Heart right ventricle (tissue), 16 donors: ENCODE measurements at regions not wholly inside any gene's neighbourhood (a gene's known extent, or its start where the extent isn't known, plus 50 kb on each side); places are given as distances from the start of the nearest gene placed in this dataset.

Source experiments
- ATAC-seq, 8 donors: fragments of 200-7000 bp; cut with Tn5 transposase; one replicate each; pipeline ENCODE4 v1.9.1; 2020; ENCODE audit warnings: mild to moderate bottlenecking in 8 of 8, moderate library complexity in 8 of 8, moderate number of reproducible peaks in 1 of 8
- DNase-seq, 2 donors: peaks; one replicate each; pipeline ENCODE4 v3.0.0-alpha.2; 2020
- H3K27ac ChIP-seq, 10 donors: fragments of 200-600 bp; sonication (generic) in 2 of 10; one replicate each; pipeline versions ENCODE4 v1.5.0 to v1.8.0; 2020 to 2022; ENCODE audit warnings: mild to moderate bottlenecking in 3 of 10
- H3K27me3 ChIP-seq, 7 donors: fragments of 200-600 bp; one replicate each; pipeline ENCODE4 v1.8.0; 2021 to 2022; ENCODE audit warnings: mild to moderate bottlenecking in 2 of 7
- H3K36me3 ChIP-seq, 9 donors: fragments of 200-600 bp; sonication (generic) in 1 of 9; one replicate each; pipeline versions ENCODE4 v1.5.0 to v1.8.0; 2020 to 2022; ENCODE audit warnings: mild to moderate bottlenecking in 2 of 9
- H3K4me1 ChIP-seq, 9 donors: fragments of 200-600 bp; sonication (generic) in 1 of 9; one replicate each; pipeline versions ENCODE4 v1.5.0 to v1.8.0; 2020 to 2022; ENCODE audit warnings: mild to moderate bottlenecking in 4 of 9
- H3K4me3 ChIP-seq, 10 donors: fragments of 200-600 bp; sonication (generic) in 2 of 10; one replicate each; pipeline versions ENCODE4 v1.5.0 to v1.8.0; 2020 to 2022; ENCODE audit warnings: mild to moderate bottlenecking in 7 of 10, moderate library complexity in 2 of 10
- H3K9me3 ChIP-seq, 11 donors: fragments of 200-600 bp in 10 of 11; sonication (generic) in 2 of 11; one replicate each; pipeline versions ENCODE4 v1.5.0 to v1.8.0; 2013 to 2022; ENCODE audit warnings: mild to moderate bottlenecking in 2 of 11, control low read depth in 1 of 11, moderate library complexity in 1 of 11
- WGBS, 2 donors: extraction: QIAGEN DNeasy Blood & Tissue Kit; methylation state at CpG; one replicate each; pipeline ENCODE4 v1.1.7; 2013; ENCODE audit warnings: inconsistent platforms in 1 of 2; 5-methylcytosine and 5-hydroxymethylcytosine counted together
- intact Hi-C, 10 donors: fragments of 100-400 bp; cut with DNase I; formaldehyde crosslinking; loops; one replicate each; pipeline versions ENCODE4 v1.11.1 to v1.14.2; 2022
- TF ChIP-seq, protein P1 (sequence below), 9 donors: fragments of 200-600 bp; sonication (generic) in 2 of 9; IDR thresholded peaks; one replicate each; pipeline versions ENCODE4 v1.5.0 to v1.8.0; 2021 to 2022; ENCODE audit warnings: antibody characterized with exemption in 9 of 9, mild to moderate bottlenecking in 5 of 9, moderate library complexity in 1 of 9
- donor health status: Arrhythmogenic right ventricular cardiomyopathy.
- donor health status: ischemic (EF 13 %, LVEDD 7.1; RV severe dilation, severe dysfunction).
- donor health status: healthy with polysubstance abuse.
- donor health status: DM: no; HTN: yes; CAD: no.
- donor health status: DM: no; HTN: no; CAD: no.
- donor health status: ischemic (EF 25% LVEDD 6.9; RV normal size, moderate dysfunction).
- donor health status: ischemic (EF 25% LVEDD 5.7; RV mildly dilated, moderate dysfunction).
- donor health status: healthy.
- donor health status: DM: yes; HTN: yes; CAD: no.
- donor health status: Ischemic cardiomyopathy.
- donor health status: ischemic (EF 35%, LVEDD 5.7; RV mildly dilated, moderate dysfunction).
- donor health status: nonischemic (EF 11% LVEDD 7.7; RV severe dilation, severe dysfunction).
- donor health status: DM: yes; HTN: yes; CAD: no.
- donor health status: PGD.
- donor health status: ischemic (EF 29% LVEDD 5.4; RV normal size, mild dysfunction).
- donor health status: nonischemic (EF 23%, LVEDD 6.1; RV moderate dilation, normal function).

GRCh38 chr13:110030394-110030928 lies 244.1 kb upstream of the IRS2 start:
- DNase-seq (no peak), ATAC-seq (no peak)
- Histone ChIP-seq H3K27ac (no peak overlapping the region), H3K9me3 (no peaks in the 10 kb centered on the region), H3K4me3 (no peak overlapping the region), H3K27me3 (no peaks in the 10 kb centered on the region), H3K4me1 (no peaks in the 10 kb centered on the region), H3K36me3 (no peaks in the 10 kb centered on the region)
- WGBS, 2 donors = 75 to 78% methylated on average over 7 of the region's 7 CpGs
- intact Hi-C loops = no loop called here
- TF ChIP-seq, protein P1, sequence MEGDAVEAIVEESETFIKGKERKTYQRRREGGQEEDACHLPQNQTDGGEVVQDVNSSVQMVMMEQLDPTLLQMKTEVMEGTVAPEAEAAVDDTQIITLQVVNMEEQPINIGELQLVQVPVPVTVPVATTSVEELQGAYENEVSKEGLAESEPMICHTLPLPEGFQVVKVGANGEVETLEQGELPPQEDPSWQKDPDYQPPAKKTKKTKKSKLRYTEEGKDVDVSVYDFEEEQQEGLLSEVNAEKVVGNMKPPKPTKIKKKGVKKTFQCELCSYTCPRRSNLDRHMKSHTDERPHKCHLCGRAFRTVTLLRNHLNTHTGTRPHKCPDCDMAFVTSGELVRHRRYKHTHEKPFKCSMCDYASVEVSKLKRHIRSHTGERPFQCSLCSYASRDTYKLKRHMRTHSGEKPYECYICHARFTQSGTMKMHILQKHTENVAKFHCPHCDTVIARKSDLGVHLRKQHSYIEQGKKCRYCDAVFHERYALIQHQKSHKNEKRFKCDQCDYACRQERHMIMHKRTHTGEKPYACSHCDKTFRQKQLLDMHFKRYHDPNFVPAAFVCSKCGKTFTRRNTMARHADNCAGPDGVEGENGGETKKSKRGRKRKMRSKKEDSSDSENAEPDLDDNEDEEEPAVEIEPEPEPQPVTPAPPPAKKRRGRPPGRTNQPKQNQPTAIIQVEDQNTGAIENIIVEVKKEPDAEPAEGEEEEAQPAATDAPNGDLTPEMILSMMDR (IDR thresholded peaks at IDR 0.05) = no peak

DNA sequence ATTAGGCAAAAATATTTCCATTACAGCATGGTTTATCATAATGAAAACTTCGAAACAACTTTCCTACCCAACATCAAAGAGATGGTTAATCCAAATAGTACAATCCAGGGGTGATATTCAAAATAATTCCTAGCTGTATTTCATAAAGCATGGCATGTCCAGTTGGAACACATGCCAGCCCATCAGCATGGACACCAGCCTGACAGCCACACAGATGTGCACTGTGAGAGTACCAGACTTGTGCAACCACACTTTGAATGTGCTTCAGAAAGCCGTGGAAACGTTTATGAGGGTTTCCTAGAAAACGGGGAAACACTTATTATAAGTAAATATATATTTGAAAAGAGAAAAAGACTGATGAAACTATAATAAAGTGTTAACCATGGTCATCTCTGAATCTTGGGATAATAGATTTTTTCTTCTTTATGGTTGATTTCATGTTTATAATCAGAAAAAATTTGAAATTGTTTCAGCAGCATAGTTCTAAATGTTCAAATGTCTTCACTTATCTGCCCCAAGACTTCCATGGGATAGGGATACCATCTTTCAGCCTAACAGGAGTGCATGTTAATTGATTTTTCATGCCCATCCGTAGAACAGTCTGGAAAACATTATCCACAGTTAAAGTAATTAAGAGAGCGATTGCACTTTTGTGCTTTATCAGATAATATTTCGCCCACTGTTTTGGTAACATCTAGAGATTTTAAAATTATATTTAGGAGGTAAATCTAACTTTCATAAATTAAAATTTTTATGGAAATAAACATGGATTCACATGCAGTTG lies 242.6 kb upstream of the IRS2 start:
- Histone ChIP-seq H3K27me3 (no peaks in the 10 kb centered on the region), H3K9me3 (no peaks in the 10 kb centered on the region), H3K27ac (no peak overlapping the region), H3K4me3 (no peak overlapping the region), H3K36me3 (no peaks in the 10 kb centered on the region), H3K4me1 (peaks cover 0 to 8% (median 0%) of the 10 kb centered on the region in 9 donors)
- WGBS, 2 donors = 85 to 86% methylated on average over 7 of the region's 7 CpGs
- DNase-seq = no peak
- TF ChIP-seq, protein P1 (IDR thresholded peaks at IDR 0.05) = no peak
- intact Hi-C loops = no loop called here
- no peak for ATAC-seq

DNA sequence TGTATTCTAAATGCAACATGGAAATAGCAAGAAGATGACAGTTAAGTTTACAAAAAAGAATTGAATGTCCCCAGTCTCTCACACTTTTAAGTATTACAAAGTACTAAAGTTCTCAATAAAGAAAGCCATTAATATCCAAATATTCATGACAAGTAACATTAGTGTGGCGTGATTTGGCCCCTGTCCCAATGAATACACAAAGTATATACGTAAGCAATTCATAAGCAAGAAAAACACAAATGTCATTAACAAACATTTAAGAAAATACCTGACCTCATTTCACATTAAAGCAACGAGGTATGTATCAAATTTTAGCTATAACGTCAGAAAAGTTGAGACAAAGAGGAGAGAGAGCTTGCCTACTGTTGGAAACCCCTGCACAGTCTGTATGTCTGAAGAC lies 241.9 kb upstream of the IRS2 start:
- Histone ChIP-seq H3K9me3 (no peaks in the 10 kb centered on the region), H3K27ac (no peak overlapping the region), H3K4me3 (no peak overlapping the region), H3K4me1 (peaks cover 0 to 14% (median 7%) of the 10 kb centered on the region in 9 donors), H3K27me3 (no peaks in the 10 kb centered on the region), H3K36me3 (no peaks in the 10 kb centered on the region)
- ATAC-seq (no peak), DNase-seq (no peak)
- TF ChIP-seq, protein P1 (IDR thresholded peaks at IDR 0.05) = no peak
- WGBS, 2 donors = 77 to 85% methylated on average over 4 of the region's 4 CpGs
- intact Hi-C loops = no loop called here

DNA sequence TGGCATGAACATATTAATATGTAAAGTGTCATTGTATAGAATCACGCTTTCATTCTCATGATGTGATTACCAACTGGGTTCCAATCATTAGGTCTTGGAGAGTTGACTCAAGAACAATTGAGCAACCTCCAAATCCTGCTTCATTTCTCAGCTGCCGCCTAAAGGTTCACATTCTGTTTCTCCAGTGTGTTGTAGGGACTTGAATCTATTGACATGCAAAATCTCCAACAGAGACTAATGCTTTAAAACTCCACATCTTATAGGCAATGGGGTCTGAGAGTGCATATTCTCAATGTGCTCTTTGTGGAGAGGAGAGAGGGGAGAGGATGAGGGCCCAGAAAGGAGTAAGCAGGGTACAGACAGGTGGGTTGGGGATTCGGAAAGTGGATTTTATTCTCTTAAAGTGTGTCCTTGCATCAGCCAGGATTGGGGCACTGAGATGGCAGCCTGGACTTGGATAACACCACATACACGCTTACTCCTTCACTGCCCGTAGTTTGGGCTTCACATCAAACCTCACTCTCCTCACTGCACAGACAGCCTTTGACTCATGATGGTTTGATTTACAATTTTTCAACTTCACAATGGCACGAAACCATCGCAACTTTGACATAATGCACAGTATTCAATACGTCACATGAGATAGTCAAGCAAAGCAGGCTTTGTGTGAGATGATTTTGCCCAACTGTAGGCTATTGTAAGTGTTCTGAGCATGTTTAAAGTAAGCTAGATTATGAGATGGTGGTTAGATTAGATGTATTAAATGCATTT lies 241.3 kb upstream of the IRS2 start:
- no peak overlapping the region for H3K27ac ChIP-seq
- ATAC-seq = no peak
- no peak overlapping the region for H3K4me3 ChIP-seq
- H3K4me1 ChIP-seq = peaks cover 0 to 16% (median 7%) of the 10 kb centered on the region in 9 donors
- H3K27me3 ChIP-seq = no peaks in the 10 kb centered on the region
- intact Hi-C loops = no loop called here
- TF ChIP-seq, protein P1 (IDR thresholded peaks at IDR 0.05) = no peak
- no peak for DNase-seq
- no peaks in the 10 kb centered on the region for H3K36me3 ChIP-seq
- no peaks in the 10 kb centered on the region for H3K9me3 ChIP-seq
- 82 to 84% methylated on average over 8 of the region's 8 CpGs for WGBS, 2 donors
